Right cardiac atrium (tissue), 5 donors: ENCODE measurements at regions not wholly inside any gene's neighbourhood (a gene's known extent, or its start where the extent isn't known, plus 50 kb on each side); places are given as distances from the start of the nearest gene placed in this dataset.

ENCODE experiments used
- ATAC-seq, 2 donors: fragments of 200-7000 bp; cut with Tn5 transposase; one replicate each; pipeline versions ENCODE4 v1.8.0 to v1.9.1; 2020; ENCODE audit warnings: moderate library complexity in 2 of 2, mild to moderate bottlenecking in 1 of 2
- DNase-seq, 3 donors: peaks; one replicate each; pipeline ENCODE4 v3.0.0-alpha.2; 2020
- H3K27ac ChIP-seq: one replicate; pipeline ENCODE4 v1.5.1; 2013; ENCODE audit warnings: mild to moderate bottlenecking, low read length, control low read depth, moderate library complexity
- H3K27me3 ChIP-seq: one replicate; pipeline ENCODE4 v1.6.1; 2013; ENCODE audit not compliant: control insufficient read depth, insufficient read depth
- H3K4me1 ChIP-seq: one replicate; pipeline ENCODE4 v1.6.1; 2013; ENCODE audit warnings: low read length; ENCODE audit not compliant: control insufficient read depth, insufficient read depth
- H3K4me3 ChIP-seq: one replicate; pipeline ENCODE4 v1.5.1; 2013; ENCODE audit warnings: low read length, control low read depth
- H3K9me3 ChIP-seq: one replicate; pipeline ENCODE4 v1.6.1; 2013; ENCODE audit warnings: low read length; ENCODE audit not compliant: control insufficient read depth
- WGBS: extraction: QIAGEN DNeasy Blood & Tissue Kit; methylation state at CpG from one replicate; pipeline ENCODE4 v1.1.7; 2013; 5-methylcytosine and 5-hydroxymethylcytosine counted together
- intact Hi-C, 4 donors: fragments of 100-400 bp; cut with DNase I; formaldehyde crosslinking; loops; one replicate each; pipeline versions ENCODE4 v1.11.0 to v1.14.0; 2022 to 2023
- donor health status: healthy with polysubstance abuse.
- donor health status: DM: no; HTN: yes; CAD: no.
- donor health status: DM: no; HTN: no; CAD: no.
- donor health status: DM: no; HTN: yes; CAD: no; lungs with severe emphysema.
- donor health status: DM: yes; HTN: yes; CAD: no.

DNA sequence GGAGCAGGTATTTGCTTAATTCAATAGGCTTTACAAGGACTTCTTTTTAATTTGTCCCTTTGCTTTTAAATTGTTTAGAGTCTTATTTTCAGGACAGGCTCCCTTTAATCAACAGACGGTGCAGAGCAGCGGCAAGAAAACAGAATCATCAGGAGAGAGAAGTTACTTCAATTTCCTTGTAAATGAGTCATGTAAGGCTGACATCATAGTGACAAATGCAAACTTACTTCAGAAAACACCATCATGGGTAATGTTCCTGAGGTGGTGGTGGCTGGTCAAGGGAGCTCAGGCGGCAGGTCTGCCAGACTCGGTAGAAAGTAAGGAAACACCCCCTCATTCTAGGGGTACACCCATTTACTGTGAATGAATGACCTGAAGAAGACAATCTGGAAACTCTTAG, 395.1 kb downstream of the FBXO15 start:
- Histone ChIP-seq H3K27ac (no peak overlapping the region), H3K4me1 (no peaks in the 10 kb centered on the region), H3K9me3 (no peaks in the 10 kb centered on the region), H3K27me3 (no peaks in the 10 kb centered on the region), H3K4me3 (no peak overlapping the region)
- intact Hi-C loops = no loop called here
- ATAC-seq (no peak), DNase-seq (no peak)
- 61% methylated on average over 4 of the region's 4 CpGs for WGBS

DNA sequence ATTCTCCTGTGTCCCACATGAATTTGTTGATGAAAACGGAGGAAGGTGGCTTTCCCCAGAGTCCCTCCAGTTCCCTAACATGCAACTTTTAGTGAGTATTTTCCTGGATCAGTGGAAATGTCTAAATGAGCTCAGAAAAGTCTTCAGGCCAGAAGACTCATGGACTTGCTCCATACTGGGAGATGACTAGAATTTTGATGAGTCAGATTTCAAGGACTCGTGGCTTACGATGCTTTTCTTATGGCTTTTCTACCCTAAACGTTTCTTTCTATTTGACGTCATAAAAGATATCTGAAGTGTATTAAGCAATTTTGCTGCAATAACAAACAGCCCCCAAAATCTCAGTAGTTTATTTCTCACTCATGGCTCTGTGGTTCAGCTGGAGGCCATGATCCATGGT, 397.6 kb downstream of the FBXO15 start:
- intact Hi-C loops = no loop called here
- WGBS = 95% methylated on average over 5 of the region's 5 CpGs
- no peak overlapping the region for H3K4me3 ChIP-seq
- no peaks in the 10 kb centered on the region for H3K27me3 ChIP-seq
- H3K9me3 ChIP-seq = no peaks in the 10 kb centered on the region
- no peaks in the 10 kb centered on the region for H3K4me1 ChIP-seq
- DNase-seq (no peak), ATAC-seq (no peak)
- no peak overlapping the region for H3K27ac ChIP-seq

DNA sequence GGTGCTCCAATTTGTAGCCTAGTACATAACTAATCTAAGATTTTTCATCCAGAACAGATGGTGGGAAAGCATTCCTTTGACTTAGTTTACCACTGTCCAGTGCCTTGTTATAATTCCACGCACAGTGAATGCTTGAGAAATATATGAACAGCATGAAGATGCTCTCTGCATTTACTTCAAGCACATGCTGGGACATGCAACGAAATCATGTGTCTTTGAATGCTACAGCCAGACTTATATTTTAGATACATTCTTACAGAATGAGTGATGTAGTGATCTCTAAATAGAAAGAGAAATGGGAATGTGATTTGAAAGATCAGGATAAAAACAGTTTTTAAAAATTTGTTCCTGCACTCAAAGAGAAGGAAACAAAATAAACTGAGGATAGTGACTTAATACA, 398.3 kb downstream of the FBXO15 start:
- WGBS = 84% methylated on average over 2 of the region's 2 CpGs
- Histone ChIP-seq H3K9me3 (no peaks in the 10 kb centered on the region), H3K4me3 (no peak overlapping the region), H3K27me3 (no peaks in the 10 kb centered on the region), H3K27ac (no peak overlapping the region), H3K4me1 (no peaks in the 10 kb centered on the region)
- DNase-seq = no peak
- intact Hi-C loops = no loop called here
- no peak for ATAC-seq

DNA sequence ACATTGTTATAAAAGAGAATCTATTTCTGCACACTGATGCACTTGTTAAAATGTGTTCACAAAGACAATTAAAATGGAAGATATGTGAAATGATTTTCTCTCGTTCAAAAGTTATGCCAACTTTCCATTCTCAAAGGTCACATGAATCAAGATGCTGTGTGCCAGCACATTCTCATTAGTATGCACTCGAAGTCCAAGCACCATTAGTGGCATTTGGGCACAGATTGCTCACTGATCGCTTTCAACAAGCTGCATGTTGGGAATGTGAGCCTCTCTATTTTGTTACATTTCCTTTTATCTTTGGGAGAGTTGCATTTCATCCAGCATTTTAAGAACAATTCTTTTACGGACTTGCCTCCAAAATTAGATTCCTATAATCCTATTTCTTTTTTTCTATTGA, 398.9 kb downstream of the FBXO15 start:
- Histone ChIP-seq H3K27ac (no peak overlapping the region), H3K4me3 (no peak overlapping the region), H3K4me1 (no peaks in the 10 kb centered on the region), H3K27me3 (no peaks in the 10 kb centered on the region), H3K9me3 (no peaks in the 10 kb centered on the region)
- intact Hi-C loops = no loop called here
- 70% methylated on average over 4 of the region's 4 CpGs for WGBS
- DNase-seq = no peak
- no peak for ATAC-seq

DNA sequence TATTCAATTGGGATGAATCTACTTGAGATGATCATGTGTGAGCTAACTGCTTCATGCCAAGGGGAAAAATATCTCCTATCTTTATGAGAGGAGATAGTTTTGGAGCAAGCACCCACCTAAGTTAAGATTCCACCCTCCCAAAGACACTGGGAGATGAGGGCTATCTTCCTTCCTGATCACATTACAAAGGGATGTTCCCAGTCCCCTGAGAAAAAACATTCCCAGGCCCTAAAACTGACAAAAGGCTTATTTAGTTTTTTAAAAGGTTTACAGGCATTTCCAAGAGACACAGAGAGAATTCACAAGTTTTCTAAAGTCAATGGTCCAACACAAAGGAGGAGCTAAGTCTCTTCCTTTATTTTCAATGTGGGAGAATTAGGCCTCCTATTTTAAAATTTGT, 401.5 kb downstream of the FBXO15 start:
- no peaks in the 10 kb centered on the region for H3K27me3 ChIP-seq
- H3K4me3 ChIP-seq = no peak overlapping the region
- no peak for DNase-seq
- H3K27ac ChIP-seq = no peak overlapping the region
- H3K9me3 ChIP-seq = no peaks in the 10 kb centered on the region
- intact Hi-C loops = no loop called here
- H3K4me1 ChIP-seq = no peaks in the 10 kb centered on the region
- ATAC-seq = no peak

DNA sequence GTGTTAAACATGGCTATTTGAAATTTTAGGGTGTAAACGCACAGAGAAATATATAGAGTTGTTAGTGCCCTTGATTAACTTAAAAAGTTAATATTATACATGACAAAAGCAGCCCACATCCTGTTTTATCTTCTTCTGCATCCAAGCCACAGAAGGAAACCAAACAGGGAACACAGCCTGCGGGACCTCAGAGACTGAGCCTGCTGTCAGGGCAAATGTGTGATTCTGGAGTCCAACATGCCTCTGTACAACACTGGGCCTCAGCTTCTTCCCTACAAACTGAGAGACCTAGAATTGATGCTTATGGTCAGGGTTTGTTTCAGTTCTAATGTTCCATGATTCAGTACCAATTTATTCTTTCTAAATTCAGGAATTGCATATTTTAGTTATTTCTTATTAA, 404.7 kb downstream of the FBXO15 start:
- 48% methylated on average over 2 of the region's 2 CpGs for WGBS
- Histone ChIP-seq H3K27me3 (no peaks in the 10 kb centered on the region), H3K27ac (no peak overlapping the region), H3K9me3 (no peaks in the 10 kb centered on the region), H3K4me3 (no peak overlapping the region), H3K4me1 (no peaks in the 10 kb centered on the region)
- DNase-seq = no peak
- no peak for ATAC-seq
- intact Hi-C loops = no loop called here

DNA sequence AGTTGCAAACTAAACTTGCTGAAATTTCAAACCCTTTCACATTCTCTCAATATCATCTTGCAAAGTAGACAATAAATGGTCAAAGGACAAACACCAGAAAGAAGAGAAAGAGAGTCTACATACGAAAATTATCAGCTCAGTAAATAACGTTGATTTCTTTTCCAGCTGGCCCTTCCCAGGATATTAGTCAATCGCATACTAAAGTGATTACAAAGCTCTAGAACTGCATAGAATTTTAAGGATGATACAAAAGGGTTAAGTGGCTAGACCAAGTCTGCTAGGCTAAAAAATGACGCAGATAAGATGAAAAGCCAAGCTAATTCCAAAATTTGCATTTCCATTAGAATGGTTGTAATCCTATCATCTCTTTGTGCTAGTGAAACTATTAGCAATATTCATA, 405.7 kb downstream of the FBXO15 start:
- H3K27ac ChIP-seq = no peak overlapping the region
- no peaks in the 10 kb centered on the region for H3K27me3 ChIP-seq
- DNase-seq (no peak), ATAC-seq (no peak)
- no peaks in the 10 kb centered on the region for H3K4me1 ChIP-seq
- WGBS = 38% methylated on average over 4 of the region's 4 CpGs
- H3K9me3 ChIP-seq = no peaks in the 10 kb centered on the region
- H3K4me3 ChIP-seq = no peak overlapping the region
- intact Hi-C loops = no loop called here

DNA sequence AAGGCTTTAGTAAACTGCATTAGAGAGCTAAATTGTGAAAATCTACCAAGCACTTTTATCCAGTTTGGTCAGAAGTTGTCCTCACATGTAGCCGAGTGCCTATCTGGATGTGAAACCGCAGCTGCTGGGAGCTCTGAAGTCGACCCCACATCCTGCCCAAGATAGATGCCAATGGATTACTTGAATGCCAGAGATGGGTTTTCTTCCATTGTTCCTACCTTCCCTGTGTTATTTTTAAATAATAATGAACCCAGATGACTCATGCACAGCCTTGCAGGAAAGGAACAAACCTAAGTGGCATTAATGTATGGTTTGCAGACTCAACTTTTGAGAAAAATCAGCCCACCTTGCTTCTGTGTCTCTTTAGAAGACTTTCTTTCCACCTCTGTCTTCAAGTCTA, 408.5 kb downstream of the FBXO15 start:
- DNase-seq = no peak
- WGBS = 70% methylated on average over 3 of the region's 3 CpGs
- Histone ChIP-seq H3K27me3 (no peaks in the 10 kb centered on the region), H3K4me3 (no peak overlapping the region), H3K27ac (no peak overlapping the region), H3K9me3 (no peaks in the 10 kb centered on the region), H3K4me1 (no peaks in the 10 kb centered on the region)
- intact Hi-C loops = no loop called here
- ATAC-seq = no peak

DNA sequence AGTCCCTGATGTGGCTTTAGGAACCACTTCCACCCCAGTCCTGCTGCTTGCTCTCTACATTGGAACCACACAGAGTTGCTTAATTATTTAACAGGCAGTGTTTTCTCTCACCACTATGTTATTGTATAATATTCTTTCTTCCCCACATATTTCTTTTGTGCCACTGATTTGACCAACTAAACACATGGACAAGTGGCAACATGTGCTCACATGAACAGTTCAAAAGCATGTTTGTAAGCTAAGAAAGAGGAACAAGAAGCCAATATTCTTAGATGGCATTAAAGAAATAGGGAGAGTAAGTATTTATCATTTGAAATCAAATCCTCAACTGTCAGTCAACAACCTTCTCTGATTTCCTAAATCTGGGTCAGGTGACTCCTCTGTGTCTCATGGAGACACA, 409.6 kb downstream of the FBXO15 start:
- no peak for DNase-seq
- H3K4me3 ChIP-seq = no peak overlapping the region
- H3K27ac ChIP-seq = no peak overlapping the region
- H3K27me3 ChIP-seq = no peaks in the 10 kb centered on the region
- intact Hi-C loops = no loop called here
- ATAC-seq = no peak
- H3K4me1 ChIP-seq = no peaks in the 10 kb centered on the region
- H3K9me3 ChIP-seq = no peaks in the 10 kb centered on the region

DNA sequence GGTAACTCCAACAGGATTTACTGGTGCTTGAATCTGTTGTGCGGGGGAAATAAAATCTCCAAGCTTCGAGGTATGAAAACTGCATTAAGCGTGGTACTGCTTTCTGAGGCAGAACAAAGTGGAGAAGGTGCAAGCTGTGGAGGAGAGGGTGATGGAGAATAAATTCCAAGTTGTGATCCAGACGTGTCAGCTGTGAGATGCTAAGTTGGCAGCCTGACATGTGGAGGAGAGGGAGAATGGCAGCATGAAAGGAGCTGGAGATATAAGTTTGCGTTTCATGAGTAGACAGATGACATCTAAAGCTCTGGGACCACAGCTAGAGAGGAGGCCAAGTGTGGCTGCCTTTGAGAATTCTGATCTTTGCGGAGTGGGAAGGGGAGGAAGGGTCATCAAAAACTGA, 411.8 kb downstream of the FBXO15 start:
- 66% methylated on average over 6 of the region's 6 CpGs for WGBS
- ATAC-seq = no peak
- Histone ChIP-seq H3K9me3 (no peaks in the 10 kb centered on the region), H3K27ac (no peak overlapping the region), H3K27me3 (no peaks in the 10 kb centered on the region), H3K4me3 (no peak overlapping the region), H3K4me1 (no peaks in the 10 kb centered on the region)
- intact Hi-C loops = no loop called here
- no peak for DNase-seq

DNA sequence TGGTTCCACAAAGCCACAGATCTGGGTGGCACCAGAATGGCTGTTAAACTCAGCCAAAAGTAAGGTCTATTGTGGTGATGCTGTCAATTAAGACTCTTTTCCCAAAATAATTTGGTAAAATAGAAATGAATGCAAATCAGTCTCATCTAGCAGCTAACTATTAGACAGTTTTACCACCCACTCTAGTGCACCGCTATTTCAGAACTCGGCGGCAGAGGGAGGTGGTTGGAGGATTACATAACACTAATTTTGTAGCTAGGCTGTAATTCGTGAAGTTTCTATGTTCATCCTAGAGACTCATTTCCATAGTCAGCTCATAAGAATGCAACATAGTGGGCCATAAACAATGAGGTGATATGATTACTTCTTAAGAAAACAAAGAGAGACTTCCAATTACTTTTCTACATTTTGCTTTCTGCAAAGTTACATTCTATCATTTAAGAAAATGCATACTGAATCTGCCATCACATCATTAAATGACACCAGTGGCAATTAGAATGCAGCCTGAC, 413.8 kb downstream of the FBXO15 start:
- no peak for ATAC-seq
- no peaks in the 10 kb centered on the region for H3K9me3 ChIP-seq
- DNase-seq = no peak
- 97% methylated on average over 4 of the region's 4 CpGs for WGBS
- no peak overlapping the region for H3K4me3 ChIP-seq
- H3K27ac ChIP-seq = no peak overlapping the region
- intact Hi-C loops = no loop called here
- H3K27me3 ChIP-seq = no peaks in the 10 kb centered on the region
- H3K4me1 ChIP-seq = no peaks in the 10 kb centered on the region

DNA sequence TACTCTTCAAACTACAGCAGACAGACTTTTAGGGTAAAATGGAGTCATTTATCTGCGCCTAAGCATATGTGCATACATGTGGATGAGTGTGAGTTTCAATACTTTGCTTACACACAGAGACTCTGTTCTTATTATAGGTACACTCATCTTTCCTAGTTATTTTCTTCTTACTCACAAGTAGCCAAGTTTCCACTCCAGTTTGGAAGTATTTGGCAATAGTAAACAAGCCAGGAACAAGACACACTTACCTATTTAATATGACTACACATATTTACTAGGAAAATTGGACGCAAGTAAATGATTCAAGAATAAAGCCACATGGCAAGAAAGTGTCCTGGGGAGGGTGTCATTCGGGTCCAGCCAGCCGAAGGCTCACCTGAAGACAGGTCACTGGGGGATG, 414.3 kb downstream of the FBXO15 start:
- H3K27me3 ChIP-seq = no peaks in the 10 kb centered on the region
- H3K4me1 ChIP-seq = no peaks in the 10 kb centered on the region
- intact Hi-C loops = no loop called here
- ATAC-seq (no peak), DNase-seq (no peak)
- 90% methylated on average over 4 of the region's 4 CpGs for WGBS
- no peak overlapping the region for H3K27ac ChIP-seq
- H3K4me3 ChIP-seq = no peak overlapping the region
- H3K9me3 ChIP-seq = no peaks in the 10 kb centered on the region
